B cell (primary cell): ENCODE measurements at regions not wholly inside any gene's neighbourhood (a gene's known extent, or its start where the extent isn't known, plus 50 kb on each side); places are given as distances from the start of the nearest gene placed in this dataset.

ENCODE experiments used
- ATAC-seq: fragments of 200-7000 bp; cut with Tn5 transposase; one replicate; pipeline ENCODE4 v1.10.0; 2021; ENCODE audit warnings: low read depth, mild to moderate bottlenecking, moderate number of reproducible peaks, moderate library complexity
- CTCF ChIA-PET: fragments of 350-600 bp; sonication (Branson Sonifier 250); formaldehyde crosslinking; loops from one replicate; lab custom pipeline; 2021; ENCODE audit warnings: antibody characterized with exemption, inconsistent platforms; lab: Charles Lee
- POLR2A ChIA-PET: fragments of 350-600 bp; sonication (Branson Sonifier 250); formaldehyde crosslinking; loops from one replicate; lab custom pipeline; 2021; ENCODE audit warnings: antibody characterized with exemption; lab: Charles Lee
- DNase-seq: peaks from one replicate; pipeline ENCODE4 v3.0.0; 2013
- H2AFZ ChIP-seq: 2 replicates; pipeline ENCODE4 v1.6.1; 2012; ENCODE audit warnings: mild to moderate bottlenecking, low read depth, low read length; ENCODE audit not compliant: insufficient read depth, poor library complexity, severe bottlenecking
- H3K27ac ChIP-seq, 2 donors: 1 replicate in 1 of 2; 2 replicates in 1 of 2; pipeline ENCODE4 v1.5.1; 2012 to 2013; ENCODE audit warnings: low read length in 2 of 2, mild to moderate bottlenecking in 2 of 2, moderate library complexity in 1 of 2
- H3K27me3 ChIP-seq, 4 experiments: fragments of 200-600 bp in 1 of 4; sonication (generic) in 1 of 4; replicated peaks in 1 of 4; 1 replicate in 2 of 4; 2 replicates in 2 of 4; pipeline versions ENCODE4 v1.6.1 to v1.7.0; 2013 to 2016; ENCODE audit warnings: low read length in 3 of 4, mild to moderate bottlenecking in 2 of 4, mixed read lengths in 1 of 4, moderate library complexity in 1 of 4; ENCODE audit not compliant: insufficient read depth in 4 of 4, control insufficient read depth in 3 of 4; ENCODE audit errors: control extremely low read depth in 1 of 4
- H3K36me3 ChIP-seq, 2 experiments: replicated peaks in 1 of 2; 1 replicate in 1 of 2; 2 replicates in 1 of 2; pipeline versions ENCODE4 v1.6.1 to v1.7.1; 2013; ENCODE audit warnings: low read length in 1 of 2; ENCODE audit not compliant: insufficient read depth in 2 of 2, control insufficient read depth in 1 of 2; ENCODE audit errors: control extremely low read depth in 1 of 2, extremely low read depth in 1 of 2
- H3K4me1 ChIP-seq, 2 donors: fragments of 200-600 bp in 1 of 2; sonication (generic) in 1 of 2; 1 replicate in 1 of 2; 2 replicates in 1 of 2; pipeline versions ENCODE4 v1.5.1 to v1.6.1; 2013 to 2017; ENCODE audit warnings: low read length in 2 of 2; ENCODE audit not compliant: control insufficient read depth in 2 of 2, insufficient read depth in 2 of 2
- H3K4me2 ChIP-seq: replicated peaks from 2 replicates; pipeline ENCODE3; 2012; ENCODE audit warnings: mild to moderate bottlenecking, low read depth, low read length; ENCODE audit not compliant: poor library complexity, severe bottlenecking
- H3K4me3 ChIP-seq, 5 experiments: fragments of 200-600 bp in 1 of 5; sonication (generic) in 1 of 5; 1 replicate in 3 of 5; 2 replicates in 2 of 5; pipeline versions ENCODE4 v1.5.1 to v1.7.0; 2011 to 2016; ENCODE audit warnings: low read length in 4 of 5, mild to moderate bottlenecking in 4 of 5, low read depth in 2 of 5, control low read depth in 1 of 5, moderate library complexity in 1 of 5; ENCODE audit not compliant: insufficient read depth in 1 of 5; ENCODE audit errors: control extremely low read depth in 1 of 5, extremely low read depth in 1 of 5
- H3K79me2 ChIP-seq: fragments of 200-600 bp; sonication (generic); one replicate; pipeline ENCODE4 v1.6.0; 2016; ENCODE audit warnings: low read length; ENCODE audit not compliant: control insufficient read depth, insufficient read depth
- H3K9ac ChIP-seq: fragments of 200-600 bp; sonication (generic); 2 replicates; pipeline ENCODE4 v1.6.1; 2017; ENCODE audit warnings: mild to moderate bottlenecking, low read length, moderate library complexity
- H3K9me3 ChIP-seq, 3 donors: one replicate each; pipeline versions ENCODE4 v1.6.1 to v1.7.1; 2013; ENCODE audit warnings: low read length in 2 of 3; ENCODE audit not compliant: control insufficient read depth in 2 of 3, insufficient read depth in 1 of 3; ENCODE audit errors: control extremely low read depth in 1 of 3
- H4K20me1 ChIP-seq: 2 replicates; pipeline ENCODE4 v1.6.0; 2012; ENCODE audit warnings: mild to moderate bottlenecking, low read length; ENCODE audit not compliant: insufficient read depth, control insufficient read depth, poor library complexity, severe bottlenecking
- H3K27ac Mint-ChIP-seq: one replicate; pipeline ENCODE4 v1.8.0; 2021; ENCODE audit warnings: mixed read lengths
- H3K27me3 Mint-ChIP-seq: one replicate; pipeline ENCODE4 v1.8.0; 2021; ENCODE audit warnings: mixed read lengths
- H3K4me1 Mint-ChIP-seq: one replicate; pipeline ENCODE4 v1.8.0; 2021; ENCODE audit warnings: mixed read lengths
- H3K4me3 Mint-ChIP-seq: one replicate; pipeline ENCODE4 v1.8.0; 2021; ENCODE audit warnings: mixed read lengths
- H3K9me3 Mint-ChIP-seq: one replicate; pipeline ENCODE4 v1.8.0; 2022; ENCODE audit warnings: mixed read lengths; ENCODE audit not compliant: insufficient read depth
- CTCF ChIP-seq: fragments of 200-600 bp; IDR thresholded peaks from one replicate; pipeline ENCODE4 v1.8.0; 2022; ENCODE audit warnings: antibody characterized with exemption, mild to moderate bottlenecking
- EZH2 ChIP-seq: IDR thresholded peaks from 2 replicates; pipeline ENCODE4 v1.6.1; 2012; ENCODE audit warnings: borderline replicate concordance, low read depth, mild to moderate bottlenecking, moderate library complexity, low read length; ENCODE audit not compliant: insufficient read depth, poor library complexity, severe bottlenecking
- WGBS: methylation state at CpG from one replicate; pipeline ENCODE4 v1.1.5; 2013; ENCODE audit warnings: missing lambda C conversion rate; ENCODE audit not compliant: insufficient coverage; 5-methylcytosine and 5-hydroxymethylcytosine counted together
- intact Hi-C: fragments of 100-400 bp; cut with micrococcal nuclease; formaldehyde crosslinking; loops from one replicate; pipeline ENCODE4 v1.10.0; 2022

- Histone ChIP-seq H3K9ac (no peak overlapping the region), H3K4me1 (no peaks in the 10 kb centered on the region), H3K9me3 (no peaks in the 10 kb centered on the region), H3K79me2 (no peaks in the 10 kb centered on the region), H3K27me3 (no peaks in the 10 kb centered on the region), H3K27ac (no peak overlapping the region), H3K4me3 (no peak overlapping the region), H2AFZ (no peak overlapping the region), H3K4me2 (no peak overlapping the region), H3K36me3 (no peaks in the 10 kb centered on the region), H4K20me1 (no peaks in the 10 kb centered on the region)
- Mint-ChIP-seq H3K9me3 (peaks cover under 1% of the 10 kb centered on the region), H3K27ac (no peak overlapping the region), H3K27me3 (no peaks in the 10 kb centered on the region), H3K4me3 (no peak overlapping the region), H3K4me1 (no peaks in the 10 kb centered on the region)
- no peak for DNase-seq
- TF ChIP-seq CTCF (no peak), EZH2 (no peak)
- 84% methylated on average over 3 of the region's 3 CpGs for WGBS
- POLR2A ChIA-PET, result no interaction called here
- ATAC-seq, result no peak
- CTCF ChIA-PET, result no interaction called here
- intact Hi-C loops, result no loop called here
These were observed 348.7 kb upstream of the PBX1 start for GRCh38 chr1:164210211-164210739.

DNA sequence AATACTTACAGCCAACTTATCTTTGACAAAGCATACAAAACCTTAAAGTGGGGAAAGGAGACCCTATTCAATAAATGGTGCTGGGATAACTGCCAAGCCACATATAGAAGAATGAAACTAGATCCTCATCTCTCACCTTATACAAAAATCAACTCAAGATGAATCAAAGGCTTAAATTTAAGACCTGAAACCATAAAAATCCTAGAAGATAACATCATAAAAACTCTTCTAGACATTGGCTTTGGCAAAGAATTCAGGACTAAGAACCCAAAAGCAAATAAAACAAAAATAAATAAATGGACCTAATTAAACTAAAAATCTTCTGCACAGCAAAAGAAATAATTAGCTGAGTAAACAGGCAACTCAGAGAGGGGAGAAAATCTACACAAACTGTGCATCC, 335.6 kb upstream of the PBX1 start:
- no peak for DNase-seq
- intact Hi-C loops, result no loop called here
- ATAC-seq, result no peak
- no peaks in the 10 kb centered on the region for H3K79me2 ChIP-seq
- POLR2A ChIA-PET, result no interaction called here
- H2AFZ ChIP-seq, result no peak overlapping the region
- no peaks in the 10 kb centered on the region for H3K27me3 ChIP-seq
- H3K27me3 Mint-ChIP-seq, result no peaks in the 10 kb centered on the region
- no peaks in the 10 kb centered on the region for H3K4me1 ChIP-seq
- no peak overlapping the region for H3K27ac Mint-ChIP-seq
- peaks cover 0 to 4% (median 0%) of the 10 kb centered on the region in 3 donors for H3K9me3 ChIP-seq
- no peak overlapping the region for H3K4me3 ChIP-seq
- H3K4me1 Mint-ChIP-seq, result no peaks in the 10 kb centered on the region
- H3K27ac ChIP-seq, result no peak overlapping the region
- CTCF ChIA-PET, result no interaction called here
- TF ChIP-seq EZH2 (no peak), CTCF (no peak)
- H3K9me3 Mint-ChIP-seq, result peaks cover 5% of the 10 kb centered on the region
- H3K4me2 ChIP-seq, result no peak overlapping the region
- no peaks in the 10 kb centered on the region for H4K20me1 ChIP-seq
- no peak overlapping the region for H3K4me3 Mint-ChIP-seq
- H3K36me3 ChIP-seq, result no peaks in the 10 kb centered on the region
- no peak overlapping the region for H3K9ac ChIP-seq
